ENCODE measurements at regions not wholly inside any gene's neighbourhood (a gene's known extent, or its start where the extent isn't known, plus 50 kb on each side); places are given as distances from the start of the nearest gene placed in this dataset.

DNA sequence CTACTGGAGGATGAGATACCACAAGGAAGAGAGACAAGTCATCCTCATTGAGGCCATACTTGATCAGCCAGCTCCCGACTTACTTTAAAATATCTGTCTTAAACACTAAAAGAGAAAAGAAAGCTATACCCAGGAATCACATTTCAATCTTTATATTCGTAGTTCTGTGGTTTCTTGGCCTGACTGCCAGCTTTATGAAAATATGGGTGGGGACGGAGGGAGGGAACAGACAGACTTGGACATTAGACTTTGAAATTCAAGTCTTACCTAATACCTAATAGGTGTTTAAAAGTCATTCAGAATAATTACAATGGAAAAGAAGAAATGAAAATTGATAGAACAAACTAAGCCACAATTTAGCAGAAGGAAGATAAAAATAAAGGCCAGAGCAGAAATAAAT lies 604.8 kb upstream of the RORB start:
- no peaks in the 10 kb centered on the region for H3K9me3 ChIP-seq (ENCODE audit: control insufficient read depth, low read length)
- intact Hi-C loops (cut with DNase I): no loop called here
- no peak for DNase-seq
- no peaks in the 10 kb centered on the region for H3K36me3 ChIP-seq (ENCODE audit: control insufficient read depth in 1 of 2, insufficient read depth in 2 of 2, low read length in 1 of 2)
- H3K27ac ChIP-seq (ENCODE audit: low read depth in 1 of 2, low read length in 2 of 2): no peak overlapping the region
- no peak overlapping the region for H3K4me3 ChIP-seq (ENCODE audit: low read length in 2 of 2)
- WGBS, 2 donors: 63 to 64% methylated on average over 3 of the region's 3 CpGs
- H3K4me1 ChIP-seq (ENCODE audit: control insufficient read depth in 1 of 2, insufficient read depth in 2 of 2, low read length in 2 of 2): no peaks in the 10 kb centered on the region
- H3K27me3 ChIP-seq (ENCODE audit: control insufficient read depth in 1 of 2, insufficient read depth in 2 of 2, low read length in 1 of 2): no peaks in the 10 kb centered on the region
- no peak for ATAC-seq (ENCODE audit: low FRiP score)

- H3K9me3 ChIP-seq (ENCODE audit: control insufficient read depth, low read length): no peaks in the 10 kb centered on the region
- no peaks in the 10 kb centered on the region for H3K4me1 ChIP-seq (ENCODE audit: control insufficient read depth in 1 of 2, insufficient read depth in 2 of 2, low read length in 2 of 2)
- H3K27me3 ChIP-seq (ENCODE audit: control insufficient read depth in 1 of 2, insufficient read depth in 2 of 2, low read length in 1 of 2): no peaks in the 10 kb centered on the region
- DNase-seq: no peak
- H3K27ac ChIP-seq (ENCODE audit: low read depth in 1 of 2, low read length in 2 of 2): no peak overlapping the region
- no peaks in the 10 kb centered on the region for H3K36me3 ChIP-seq (ENCODE audit: control insufficient read depth in 1 of 2, insufficient read depth in 2 of 2, low read length in 1 of 2)
- no peak for ATAC-seq (ENCODE audit: low FRiP score)
- no peak overlapping the region for H3K4me3 ChIP-seq (ENCODE audit: low read length in 2 of 2)
- intact Hi-C loops (cut with DNase I): no loop called here
These were observed 603.9 kb upstream of the RORB start for GRCh38 chr9:73893230-73893629.

DNA sequence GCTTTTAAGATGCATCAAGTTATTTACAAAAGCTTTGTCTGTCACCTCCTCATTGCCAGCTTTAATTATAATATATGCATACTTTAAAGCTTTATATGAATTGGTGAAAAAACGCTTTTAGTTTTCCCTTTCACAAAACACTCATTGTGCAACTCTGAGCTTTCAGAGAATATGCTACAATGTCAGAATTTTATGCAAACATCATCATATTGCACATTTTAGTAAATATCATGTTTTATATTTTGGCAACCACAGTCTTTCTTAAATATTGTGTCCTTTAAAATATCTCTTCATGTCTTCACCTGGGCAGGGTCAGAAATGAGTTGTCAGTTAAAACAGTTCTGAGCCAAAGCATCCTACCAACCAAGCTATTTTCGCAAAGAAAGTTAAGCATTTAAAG lies 601.1 kb upstream of the RORB start:
- DNase-seq (no peak), ATAC-seq (ENCODE audit: low FRiP score) (no peak)
- Histone ChIP-seq H3K4me1 (ENCODE audit: control insufficient read depth in 1 of 2, insufficient read depth in 2 of 2, low read length in 2 of 2) (no peaks in the 10 kb centered on the region), H3K4me3 (ENCODE audit: low read length in 2 of 2) (no peak overlapping the region), H3K27me3 (ENCODE audit: control insufficient read depth in 1 of 2, insufficient read depth in 2 of 2, low read length in 1 of 2) (no peaks in the 10 kb centered on the region), H3K36me3 (ENCODE audit: control insufficient read depth in 1 of 2, insufficient read depth in 2 of 2, low read length in 1 of 2) (no peaks in the 10 kb centered on the region), H3K27ac (ENCODE audit: low read depth in 1 of 2, low read length in 2 of 2) (no peak overlapping the region), H3K9me3 (ENCODE audit: control insufficient read depth, low read length) (no peaks in the 10 kb centered on the region)
- intact Hi-C loops (cut with DNase I): no loop called here
- 79 to 80% methylated on average over 2 of the region's 2 CpGs for WGBS, 2 donors

GRCh38 chr9:73906671-73907070 lies 590.5 kb upstream of the RORB start:
- no peak overlapping the region for H3K4me3 ChIP-seq (ENCODE audit: low read length in 2 of 2)
- ATAC-seq (ENCODE audit: low FRiP score) (no peak), DNase-seq (no peak)
- no peak overlapping the region for H3K27ac ChIP-seq (ENCODE audit: low read depth in 1 of 2, low read length in 2 of 2)
- WGBS, 2 donors: 71 to 80% methylated on average over 1 of the region's 1 CpG
- H3K9me3 ChIP-seq (ENCODE audit: control insufficient read depth, low read length): no peaks in the 10 kb centered on the region
- no peaks in the 10 kb centered on the region for H3K4me1 ChIP-seq (ENCODE audit: control insufficient read depth in 1 of 2, insufficient read depth in 2 of 2, low read length in 2 of 2)
- no peaks in the 10 kb centered on the region for H3K27me3 ChIP-seq (ENCODE audit: control insufficient read depth in 1 of 2, insufficient read depth in 2 of 2, low read length in 1 of 2)
- no peaks in the 10 kb centered on the region for H3K36me3 ChIP-seq (ENCODE audit: control insufficient read depth in 1 of 2, insufficient read depth in 2 of 2, low read length in 1 of 2)
- intact Hi-C loops (cut with DNase I): no loop called here

GRCh38 chr9:73911804-73912203 lies 585.3 kb upstream of the RORB start:
- no peaks in the 10 kb centered on the region for H3K36me3 ChIP-seq (ENCODE audit: control insufficient read depth in 1 of 2, insufficient read depth in 2 of 2, low read length in 1 of 2)
- DNase-seq (no peak), ATAC-seq (ENCODE audit: low FRiP score) (no peak)
- no peak overlapping the region for H3K4me3 ChIP-seq (ENCODE audit: low read length in 2 of 2)
- no peaks in the 10 kb centered on the region for H3K4me1 ChIP-seq (ENCODE audit: control insufficient read depth in 1 of 2, insufficient read depth in 2 of 2, low read length in 2 of 2)
- H3K27me3 ChIP-seq (ENCODE audit: control insufficient read depth in 1 of 2, insufficient read depth in 2 of 2, low read length in 1 of 2): no peaks in the 10 kb centered on the region
- H3K9me3 ChIP-seq (ENCODE audit: control insufficient read depth, low read length): no peaks in the 10 kb centered on the region
- H3K27ac ChIP-seq (ENCODE audit: low read depth in 1 of 2, low read length in 2 of 2): no peak overlapping the region
- intact Hi-C loops (cut with DNase I): no loop called here
- 58 to 72% methylated on average over 3 of the region's 3 CpGs for WGBS, 2 donors

DNA sequence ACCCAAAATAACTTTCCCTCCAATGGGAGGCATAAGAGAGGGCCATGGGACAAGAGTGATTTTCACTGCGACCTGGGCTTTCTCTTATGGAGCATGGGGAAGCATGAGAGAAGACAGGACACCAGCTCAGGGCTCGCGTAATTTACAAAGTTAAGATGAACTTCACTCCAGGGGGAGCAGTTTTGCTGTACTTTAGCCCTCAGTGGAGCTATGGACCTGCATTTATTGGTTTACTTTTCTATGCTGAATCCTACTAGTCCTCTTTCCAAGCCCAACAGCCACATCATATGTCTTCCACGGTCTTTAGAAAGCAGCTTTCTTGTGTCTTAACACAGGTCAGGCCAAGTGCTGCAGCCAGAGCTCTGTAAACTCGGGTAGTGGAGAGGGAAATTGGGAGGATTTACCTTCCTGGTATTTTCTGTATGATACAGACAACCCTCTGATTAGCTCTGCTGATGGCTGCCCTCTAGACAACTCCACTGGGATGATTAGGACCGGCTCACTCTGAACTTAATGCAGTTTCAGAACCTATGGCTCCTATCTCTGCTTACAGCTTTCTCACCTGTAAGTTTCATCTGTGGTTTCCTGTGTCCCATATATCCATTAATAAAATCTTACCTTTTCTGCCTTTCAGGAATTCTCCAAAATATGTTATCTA lies 581.0 kb upstream of the RORB start:
- Histone ChIP-seq H3K4me1 (ENCODE audit: control insufficient read depth in 1 of 2, insufficient read depth in 2 of 2, low read length in 2 of 2) (no peaks in the 10 kb centered on the region), H3K27me3 (ENCODE audit: control insufficient read depth in 1 of 2, insufficient read depth in 2 of 2, low read length in 1 of 2) (no peaks in the 10 kb centered on the region), H3K27ac (ENCODE audit: low read depth in 1 of 2, low read length in 2 of 2) (no peak overlapping the region), H3K4me3 (ENCODE audit: low read length in 2 of 2) (no peak overlapping the region), H3K36me3 (ENCODE audit: control insufficient read depth in 1 of 2, insufficient read depth in 2 of 2, low read length in 1 of 2) (no peaks in the 10 kb centered on the region), H3K9me3 (ENCODE audit: control insufficient read depth, low read length) (no peaks in the 10 kb centered on the region)
- DNase-seq (no peak), ATAC-seq (ENCODE audit: low FRiP score) (no peak)
- intact Hi-C loops (cut with DNase I): no loop called here
- 52 to 55% methylated on average over 6 of the region's 6 CpGs for WGBS, 2 donors

GRCh38 chr9:73919712-73920111 lies 577.4 kb upstream of the RORB start:
- Histone ChIP-seq H3K27me3 (ENCODE audit: control insufficient read depth in 1 of 2, insufficient read depth in 2 of 2, low read length in 1 of 2) (no peaks in the 10 kb centered on the region), H3K36me3 (ENCODE audit: control insufficient read depth in 1 of 2, insufficient read depth in 2 of 2, low read length in 1 of 2) (no peaks in the 10 kb centered on the region), H3K4me3 (ENCODE audit: low read length in 2 of 2) (no peak overlapping the region), H3K27ac (ENCODE audit: low read depth in 1 of 2, low read length in 2 of 2) (no peak overlapping the region), H3K4me1 (ENCODE audit: control insufficient read depth in 1 of 2, insufficient read depth in 2 of 2, low read length in 2 of 2) (no peaks in the 10 kb centered on the region), H3K9me3 (ENCODE audit: control insufficient read depth, low read length) (no peaks in the 10 kb centered on the region)
- intact Hi-C loops (cut with DNase I): no loop called here
- no peak for DNase-seq
- 86 to 91% methylated on average over 3 of the region's 3 CpGs for WGBS, 2 donors
- no peak for ATAC-seq (ENCODE audit: low FRiP score)

DNA sequence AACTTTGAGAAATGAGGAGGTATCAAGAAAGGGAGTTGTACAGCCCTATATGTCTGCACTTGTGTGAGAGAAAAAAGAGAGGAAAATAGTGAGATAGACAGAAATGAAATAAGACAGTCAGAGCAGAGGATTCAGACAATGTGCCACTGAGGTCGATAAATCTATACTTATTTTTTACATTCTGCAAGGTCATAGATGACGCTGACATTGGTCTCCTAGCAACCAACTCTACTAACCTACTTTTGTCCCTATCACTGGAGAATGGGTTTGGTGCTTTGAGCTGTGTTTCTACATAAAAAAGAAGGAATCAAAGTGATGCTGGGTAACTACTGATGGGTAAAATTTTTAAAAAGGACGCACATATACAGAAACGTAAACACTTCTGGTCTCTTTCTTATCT lies 573.3 kb upstream of the RORB start:
- WGBS, 2 donors: 75 to 79% methylated on average over 4 of the region's 4 CpGs
- no peaks in the 10 kb centered on the region for H3K27me3 ChIP-seq (ENCODE audit: control insufficient read depth in 1 of 2, insufficient read depth in 2 of 2, low read length in 1 of 2)
- DNase-seq: no peak
- no peaks in the 10 kb centered on the region for H3K9me3 ChIP-seq (ENCODE audit: control insufficient read depth, low read length)
- H3K36me3 ChIP-seq (ENCODE audit: control insufficient read depth in 1 of 2, insufficient read depth in 2 of 2, low read length in 1 of 2): no peaks in the 10 kb centered on the region
- ATAC-seq (ENCODE audit: low FRiP score): no peak
- no peaks in the 10 kb centered on the region for H3K4me1 ChIP-seq (ENCODE audit: control insufficient read depth in 1 of 2, insufficient read depth in 2 of 2, low read length in 2 of 2)
- intact Hi-C loops (cut with DNase I): no loop called here
- H3K4me3 ChIP-seq (ENCODE audit: low read length in 2 of 2): no peak overlapping the region
- no peak overlapping the region for H3K27ac ChIP-seq (ENCODE audit: low read depth in 1 of 2, low read length in 2 of 2)

- ATAC-seq (ENCODE audit: low FRiP score): no peak
- H3K36me3 ChIP-seq (ENCODE audit: control insufficient read depth in 1 of 2, insufficient read depth in 2 of 2, low read length in 1 of 2): no peaks in the 10 kb centered on the region
- no peak overlapping the region for H3K4me3 ChIP-seq (ENCODE audit: low read length in 2 of 2)
- intact Hi-C loops (cut with DNase I): no loop called here
- no peak for DNase-seq
- WGBS, 2 donors: 59 to 73% methylated on average over 4 of the region's 4 CpGs
- no peak overlapping the region for H3K27ac ChIP-seq (ENCODE audit: low read depth in 1 of 2, low read length in 2 of 2)
- H3K4me1 ChIP-seq (ENCODE audit: control insufficient read depth in 1 of 2, insufficient read depth in 2 of 2, low read length in 2 of 2): no peaks in the 10 kb centered on the region
- no peaks in the 10 kb centered on the region for H3K27me3 ChIP-seq (ENCODE audit: control insufficient read depth in 1 of 2, insufficient read depth in 2 of 2, low read length in 1 of 2)
- no peaks in the 10 kb centered on the region for H3K9me3 ChIP-seq (ENCODE audit: control insufficient read depth, low read length)
These were observed 546.0 kb upstream of the RORB start for GRCh38 chr9:73951147-73951546.
